Thoracic aorta (tissue), 2 donors: ENCODE measurements at regions not wholly inside any gene's neighbourhood (a gene's known extent, or its start where the extent isn't known, plus 50 kb on each side); places are given as distances from the start of the nearest gene placed in this dataset.
"Not testable (repeated sequence)": the region's sequence is repeated elsewhere in the genome, so short reads cannot be mapped to it uniquely, and the experiment has no call there.

Source experiments
- ATAC-seq: fragments of 150-250 bp; one replicate; pipeline ENCODE4 v1.8.0; 2017; ENCODE audit warnings: low read depth; ENCODE audit not compliant: insufficient number of reproducible peaks, low FRiP score
- DNase-seq: peaks from one replicate; pipeline ENCODE4 v3.0.0-alpha.2; 2020; ENCODE audit warnings: low spot score
- H3K27ac ChIP-seq, 2 donors: fragments of 200-600 bp; sonication (generic); 1 replicate in 1 of 2; 2 replicates in 1 of 2; pipeline ENCODE4 v1.5.1; 2016; ENCODE audit warnings: mild to moderate bottlenecking in 2 of 2, moderate library complexity in 2 of 2
- H3K27me3 ChIP-seq: fragments of 200-600 bp; sonication (generic); replicated peaks from 2 replicates; pipeline ENCODE4 v1.6.0; 2016; ENCODE audit warnings: mild to moderate bottlenecking; ENCODE audit not compliant: insufficient read depth
- H3K36me3 ChIP-seq: fragments of 200-600 bp; sonication (generic); one replicate; pipeline ENCODE4 v1.5.1; 2016
- H3K4me1 ChIP-seq, 2 donors: fragments of 200-600 bp; sonication (generic); 1 replicate in 1 of 2; 2 replicates in 1 of 2; pipeline versions ENCODE4 v1.5.1 to v1.6.0; 2016; ENCODE audit warnings: low read depth in 2 of 2, mild to moderate bottlenecking in 1 of 2; ENCODE audit not compliant: control insufficient read depth in 1 of 2
- H3K4me3 ChIP-seq: fragments of 200-600 bp; sonication (generic); 2 replicates; pipeline ENCODE4 v1.5.1; 2016; ENCODE audit warnings: mild to moderate bottlenecking
- H3K9me3 ChIP-seq: fragments of 200-600 bp; sonication (generic); 2 replicates; pipeline ENCODE4 v1.5.1; 2016
- CTCF ChIP-seq: fragments of 200-600 bp; sonication (generic); IDR thresholded peaks from one replicate; pipeline ENCODE4 v1.5.1; 2019; ENCODE audit warnings: antibody characterized with exemption

DNA sequence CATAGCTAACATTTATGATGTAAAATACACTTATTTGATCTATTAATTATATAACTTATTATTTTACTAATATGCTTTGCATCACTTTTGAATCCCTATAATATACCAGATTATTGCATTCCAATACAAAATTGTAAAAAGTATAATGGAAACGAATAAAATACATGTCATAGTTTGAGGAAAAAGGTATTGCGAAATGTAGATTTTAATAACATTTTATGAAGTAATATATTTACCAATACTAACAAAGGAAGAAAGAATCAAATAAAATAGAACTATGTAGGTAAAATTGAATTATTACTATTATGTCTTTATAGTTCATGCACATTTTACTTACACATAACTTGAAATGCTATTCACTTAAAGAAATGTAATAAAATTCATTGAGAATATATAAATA, 1300.2 kb downstream of the ADGRL3 start:
- H3K36me3 ChIP-seq, result no peaks in the 10 kb centered on the region
- no peak overlapping the region for H3K4me3 ChIP-seq
- H3K27me3 ChIP-seq, result no peaks in the 10 kb centered on the region
- H3K27ac ChIP-seq, result no peak overlapping the region
- no peak for TF ChIP-seq CTCF
- no peak for DNase-seq
- no peaks in the 10 kb centered on the region for H3K9me3 ChIP-seq
- no peaks in the 10 kb centered on the region for H3K4me1 ChIP-seq
- no peak for ATAC-seq

DNA sequence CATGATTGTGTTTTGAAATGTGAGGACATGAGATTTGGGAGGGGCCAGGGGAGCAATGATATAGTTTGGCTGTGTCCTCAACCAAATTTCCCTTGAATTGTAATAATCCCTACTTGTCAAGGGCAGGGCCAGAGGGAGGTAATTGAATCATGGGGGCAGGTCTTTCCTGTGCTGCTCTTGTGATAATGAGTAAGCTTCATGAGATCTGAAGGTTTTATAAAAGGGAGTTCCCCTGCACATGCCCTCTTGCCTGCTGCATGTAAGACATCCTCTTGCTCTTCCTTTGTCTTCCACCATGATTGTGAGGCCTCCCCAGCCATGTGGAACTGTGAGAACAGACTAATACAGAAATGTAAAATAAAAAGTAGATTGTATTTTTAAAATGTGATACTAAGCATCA, 1294.9 kb downstream of the ADGRL3 start:
- no peak for TF ChIP-seq CTCF
- H3K27ac ChIP-seq, result no peak overlapping the region
- no peaks in the 10 kb centered on the region for H3K36me3 ChIP-seq
- DNase-seq (no peak), ATAC-seq (no peak)
- H3K4me3 ChIP-seq, result no peak overlapping the region
- H3K4me1 ChIP-seq, result no peaks in the 10 kb centered on the region
- no peaks in the 10 kb centered on the region for H3K9me3 ChIP-seq
- no peaks in the 10 kb centered on the region for H3K27me3 ChIP-seq

GRCh38 chr4:62491756-62492155, 1291.6 kb downstream of the ADGRL3 start:
- H3K9me3 ChIP-seq, DNase-seq, H3K27me3 ChIP-seq, H3K4me3 ChIP-seq, ATAC-seq, H3K27ac ChIP-seq, H3K36me3 ChIP-seq, H3K4me1 ChIP-seq: not testable (repeated sequence)

DNA sequence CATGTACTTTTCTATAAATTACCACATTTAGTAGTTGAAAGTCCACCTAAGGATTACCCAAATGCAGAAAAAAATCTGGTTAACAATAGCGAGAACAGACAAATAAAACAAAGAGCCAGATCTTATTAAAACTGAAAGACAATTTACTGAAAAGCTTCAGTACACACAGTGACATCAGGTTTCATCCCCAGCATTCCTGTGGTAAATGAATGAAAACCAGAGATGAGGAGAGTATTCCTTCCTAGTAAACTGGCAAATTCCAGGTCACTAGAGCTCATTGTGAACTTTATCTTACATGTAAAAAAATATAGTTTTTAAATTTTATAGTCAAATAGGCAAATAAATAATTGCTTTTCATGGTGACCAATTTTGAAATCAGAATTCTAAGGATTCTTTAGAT, 1290.5 kb downstream of the ADGRL3 start:
- TF ChIP-seq CTCF, result no peak
- no peak overlapping the region for H3K4me3 ChIP-seq
- no peak for ATAC-seq
- H3K4me1 ChIP-seq, result no peaks in the 10 kb centered on the region
- H3K9me3 ChIP-seq, result no peaks in the 10 kb centered on the region
- DNase-seq, result no peak
- no peak overlapping the region for H3K27ac ChIP-seq
- H3K36me3 ChIP-seq, result no peaks in the 10 kb centered on the region
- no peaks in the 10 kb centered on the region for H3K27me3 ChIP-seq

GRCh38 chr4:62487016-62487415, 1286.9 kb downstream of the ADGRL3 start:
- no peak overlapping the region for H3K4me3 ChIP-seq
- no peaks in the 10 kb centered on the region for H3K4me1 ChIP-seq
- ATAC-seq (no peak), DNase-seq (no peak)
- H3K9me3 ChIP-seq, result no peaks in the 10 kb centered on the region
- H3K27me3 ChIP-seq, result no peaks in the 10 kb centered on the region
- H3K27ac ChIP-seq, result no peak overlapping the region
- TF ChIP-seq CTCF, result no peak
- no peaks in the 10 kb centered on the region for H3K36me3 ChIP-seq

DNA sequence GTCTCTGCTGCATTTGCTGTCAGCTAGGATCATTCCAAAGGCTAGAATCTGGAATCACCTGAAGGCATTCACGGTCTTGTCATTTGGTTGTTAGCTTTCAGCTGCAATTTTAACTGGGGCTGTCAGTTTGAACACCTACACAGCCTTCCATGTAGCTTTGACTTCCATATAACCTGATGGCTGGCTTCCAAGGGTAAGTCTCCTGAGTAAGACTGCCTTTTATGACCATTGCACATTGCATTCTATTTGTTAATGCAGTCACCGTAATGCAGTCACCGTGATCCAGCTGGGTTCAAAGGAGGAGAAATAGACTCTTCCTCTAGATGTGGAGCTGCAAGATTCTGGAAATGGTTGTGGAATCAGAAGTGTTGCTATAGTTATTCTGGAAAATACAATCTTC, 1284.2 kb downstream of the ADGRL3 start:
- Histone ChIP-seq H3K4me1 (no peaks in the 10 kb centered on the region), H3K27ac (no peak overlapping the region), H3K36me3 (no peaks in the 10 kb centered on the region), H3K4me3 (no peak overlapping the region), H3K9me3 (no peaks in the 10 kb centered on the region), H3K27me3 (no peaks in the 10 kb centered on the region)
- TF ChIP-seq CTCF, result no peak
- DNase-seq (no peak), ATAC-seq (no peak)
